ENCODE measurements at regions not wholly inside any gene's neighbourhood (a gene's known extent, or its start where the extent isn't known, plus 50 kb on each side); places are given as distances from the start of the nearest gene placed in this dataset.

- Histone ChIP-seq H3K27me3 (no peaks in the 10 kb centered on the region), H3K4me1 (no peaks in the 10 kb centered on the region), H3K27ac (no peak overlapping the region), H3K36me3 (no peaks in the 10 kb centered on the region), H3K4me3 (no peak overlapping the region), H3K9me3 (peaks cover 0 to 6% of the 10 kb centered on the region in 2 donors)
- ATAC-seq: no peak
- no peak for TF ChIP-seq CTCF (IDR thresholded peaks at IDR 0.05)
- no peak for DNase-seq
- intact Hi-C loops (cut with DNase I): no loop called here
Observed at GRCh38 chr6:40044196-40044595, 109.9 kb upstream of the MOCS1 start.

GRCh38 chr6:40042232-40042631, 108.0 kb upstream of the MOCS1 start:
- H3K4me3 ChIP-seq: no peak overlapping the region
- H3K36me3 ChIP-seq: no peaks in the 10 kb centered on the region
- intact Hi-C loops (cut with DNase I): no loop called here
- TF ChIP-seq CTCF (IDR thresholded peaks at IDR 0.05): no peak
- DNase-seq (no peak), ATAC-seq (no peak)
- no peaks in the 10 kb centered on the region for H3K27me3 ChIP-seq
- peaks cover 0 to 6% of the 10 kb centered on the region in 2 donors for H3K9me3 ChIP-seq
- H3K27ac ChIP-seq: no peak overlapping the region
- no peaks in the 10 kb centered on the region for H3K4me1 ChIP-seq

- Histone ChIP-seq H3K9me3 (peaks cover 0 to 6% of the 10 kb centered on the region in 2 donors), H3K27ac (no peak overlapping the region)
- intact Hi-C loops (cut with DNase I): no loop called here
Observed at GRCh38 chr6:40039042-40039441, 104.8 kb upstream of the MOCS1 start.

GRCh38 chr6:40038626-40039025, 104.4 kb upstream of the MOCS1 start:
- no peaks in the 10 kb centered on the region for H3K27me3 ChIP-seq
- intact Hi-C loops (cut with DNase I): no loop called here
- no peak for DNase-seq
- H3K4me3 ChIP-seq: no peak overlapping the region
- no peak for ATAC-seq
- H3K4me1 ChIP-seq: no peaks in the 10 kb centered on the region
- H3K9me3 ChIP-seq: peaks cover 0 to 6% of the 10 kb centered on the region in 2 donors
- H3K36me3 ChIP-seq: no peaks in the 10 kb centered on the region
- no peak overlapping the region for H3K27ac ChIP-seq
- TF ChIP-seq CTCF (IDR thresholded peaks at IDR 0.05): no peak

More at GRCh38 chr6:40039042-40039441, 104.8 kb upstream of the MOCS1 start:
- ATAC-seq (no peak), DNase-seq (no peak)
- Histone ChIP-seq H3K4me3 (no peak overlapping the region), H3K27me3 (no peaks in the 10 kb centered on the region), H3K36me3 (no peaks in the 10 kb centered on the region), H3K4me1 (no peaks in the 10 kb centered on the region)
- no peak for TF ChIP-seq CTCF (IDR thresholded peaks at IDR 0.05)

- intact Hi-C loops (cut with DNase I): no loop called here
- peaks cover 0 to 6% of the 10 kb centered on the region in 2 donors for H3K9me3 ChIP-seq
- H3K4me1 ChIP-seq: no peaks in the 10 kb centered on the region
- H3K4me3 ChIP-seq: no peak overlapping the region
- ATAC-seq: no peak
- no peak for DNase-seq
- no peak for TF ChIP-seq CTCF (IDR thresholded peaks at IDR 0.05)
- no peaks in the 10 kb centered on the region for H3K36me3 ChIP-seq
- no peaks in the 10 kb centered on the region for H3K27me3 ChIP-seq
- H3K27ac ChIP-seq: no peak overlapping the region
Observed at GRCh38 chr6:40037271-40037670, 103.0 kb upstream of the MOCS1 start.
